ENCODE measurements at regions not wholly inside any gene's neighbourhood (a gene's known extent, or its start where the extent isn't known, plus 50 kb on each side); places are given as distances from the start of the nearest gene placed in this dataset.

DNA sequence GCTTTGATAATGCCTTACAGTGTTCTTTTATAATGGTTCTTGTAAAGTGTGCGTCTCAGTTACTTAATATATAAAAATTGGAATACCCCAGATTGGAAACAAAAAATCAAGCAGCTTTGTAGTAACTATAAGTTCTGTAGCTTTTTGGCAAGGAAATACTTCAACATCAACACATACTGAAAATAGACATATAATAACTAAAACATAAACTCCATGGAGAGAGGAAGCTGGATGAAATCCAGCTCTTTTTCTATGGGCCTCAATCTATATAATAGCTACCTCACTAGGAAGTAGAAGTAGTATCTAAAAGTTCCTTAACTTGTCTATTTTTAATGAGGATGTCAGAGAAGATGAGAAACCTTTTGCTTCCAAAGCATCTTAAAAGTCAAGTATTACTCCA lies 313.3 kb upstream of the NFIA start:
- H3K27me3 Mint-ChIP-seq: no peaks in the 10 kb centered on the region
- no peak for DNase-seq
- H3K4me3 Mint-ChIP-seq: no peak overlapping the region
- H3K36me3 Mint-ChIP-seq (ENCODE audit: low read depth): no peaks in the 10 kb centered on the region
- H3K9me3 Mint-ChIP-seq: no peaks in the 10 kb centered on the region
- H3K4me1 Mint-ChIP-seq: no peaks in the 10 kb centered on the region
- no peak overlapping the region for H3K27ac Mint-ChIP-seq
- ChIA-PET POLR2A (no interaction called here), CTCF (interaction anchor here (0.6 kb wide), 1 partner anchor 29 kb away, joined by 3 read pairs; no protein-coding TSS in a partner anchor)

DNA sequence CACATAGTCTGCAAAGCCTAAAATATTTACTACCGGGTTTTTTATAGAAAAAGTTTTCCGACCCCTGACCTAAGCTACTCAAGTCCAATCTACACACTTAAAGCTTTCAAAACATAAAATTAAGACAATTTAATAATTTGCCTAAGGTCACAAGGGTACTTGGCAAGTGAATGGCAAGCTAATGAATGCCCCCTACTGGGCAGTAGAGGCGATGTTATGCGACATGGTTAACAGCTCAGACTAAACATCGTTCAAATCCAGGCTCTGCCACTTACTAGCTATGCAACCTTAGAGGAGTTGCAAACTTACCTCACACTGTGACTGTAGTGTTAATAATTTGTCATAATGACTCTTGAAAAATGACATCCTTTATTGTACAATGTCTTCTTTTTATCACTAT lies 317.2 kb upstream of the NFIA start:
- DNase-seq: no peak
- H3K9me3 Mint-ChIP-seq: no peaks in the 10 kb centered on the region
- no peak overlapping the region for H3K4me3 Mint-ChIP-seq
- ChIA-PET POLR2A (interaction anchor here (0.6 kb wide), 1 partner anchor 20 kb away, joined by 3 read pairs; no protein-coding TSS in a partner anchor), CTCF (interaction anchor here (1.4 to 2.0 kb wide), 3 partner anchors 9 to 794 kb away, joined by 3 to 4 read pairs (median 4); no protein-coding TSS in a partner anchor)
- H3K4me1 Mint-ChIP-seq: no peaks in the 10 kb centered on the region
- H3K27me3 Mint-ChIP-seq: no peaks in the 10 kb centered on the region
- no peak overlapping the region for H3K27ac Mint-ChIP-seq
- no peaks in the 10 kb centered on the region for H3K36me3 Mint-ChIP-seq (ENCODE audit: low read depth)

DNA sequence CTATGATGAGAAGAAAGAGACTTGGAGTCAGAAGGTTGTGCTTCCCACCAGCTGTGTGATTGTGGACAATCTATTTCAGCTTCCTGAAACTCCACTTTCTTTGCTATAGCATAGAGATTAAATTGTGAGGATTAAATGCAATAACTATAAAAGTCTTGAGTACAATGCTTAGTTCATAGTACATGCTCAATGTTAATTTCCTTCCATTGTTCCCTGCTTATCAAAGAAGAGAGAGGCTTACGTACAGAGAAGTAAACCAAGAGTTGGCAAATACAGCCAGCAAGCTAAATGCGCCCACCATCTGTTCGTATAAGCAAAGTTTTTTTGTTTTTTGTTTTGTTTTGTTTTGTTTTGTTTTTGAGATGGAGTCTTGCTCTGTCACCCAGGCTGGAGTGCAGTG lies 317.9 kb upstream of the NFIA start:
- no peaks in the 10 kb centered on the region for H3K36me3 Mint-ChIP-seq (ENCODE audit: low read depth)
- ChIA-PET CTCF (interaction anchor here (1.8 to 2.0 kb wide), 2 partner anchors 9 to 793 kb away, joined by 4 read pairs; no protein-coding TSS in a partner anchor), POLR2A (interaction anchor here (0.6 kb wide), 1 partner anchor 20 kb away, joined by 3 read pairs; no protein-coding TSS in a partner anchor)
- H3K27me3 Mint-ChIP-seq: no peaks in the 10 kb centered on the region
- H3K9me3 Mint-ChIP-seq: no peaks in the 10 kb centered on the region
- H3K4me1 Mint-ChIP-seq: no peaks in the 10 kb centered on the region
- H3K4me3 Mint-ChIP-seq: no peak overlapping the region
- H3K27ac Mint-ChIP-seq: no peak overlapping the region
- no peak for DNase-seq

DNA sequence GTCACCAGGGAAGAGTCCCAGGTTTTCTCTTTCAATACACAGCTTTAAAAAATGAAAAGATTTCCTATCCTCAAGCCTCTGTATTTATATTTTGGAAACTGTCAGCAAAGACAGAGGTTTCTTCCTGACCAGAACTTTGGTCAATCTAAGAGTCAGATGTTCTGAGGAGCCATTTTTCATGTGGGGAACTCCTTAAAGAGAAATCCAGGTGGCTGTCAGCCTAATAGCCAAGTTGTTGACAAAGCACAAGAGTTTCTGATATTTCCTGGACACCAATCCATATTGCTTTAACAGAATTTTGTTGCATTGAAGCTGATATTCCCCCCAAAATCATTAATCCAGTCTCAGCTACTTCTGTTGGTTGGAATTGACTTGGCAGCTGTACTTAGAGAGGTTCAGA lies 318.6 kb upstream of the NFIA start:
- H3K4me1 Mint-ChIP-seq: no peaks in the 10 kb centered on the region
- H3K4me3 Mint-ChIP-seq: no peak overlapping the region
- no peaks in the 10 kb centered on the region for H3K9me3 Mint-ChIP-seq
- no peak overlapping the region for H3K27ac Mint-ChIP-seq
- CTCF ChIA-PET: interaction anchor here (0.7 kb wide), 1 partner anchor 33 kb away, joined by 5 read pairs; no protein-coding TSS in a partner anchor
- POLR2A ChIA-PET: no interaction called here
- no peaks in the 10 kb centered on the region for H3K36me3 Mint-ChIP-seq (ENCODE audit: low read depth)
- no peaks in the 10 kb centered on the region for H3K27me3 Mint-ChIP-seq
- no peak for DNase-seq

DNA sequence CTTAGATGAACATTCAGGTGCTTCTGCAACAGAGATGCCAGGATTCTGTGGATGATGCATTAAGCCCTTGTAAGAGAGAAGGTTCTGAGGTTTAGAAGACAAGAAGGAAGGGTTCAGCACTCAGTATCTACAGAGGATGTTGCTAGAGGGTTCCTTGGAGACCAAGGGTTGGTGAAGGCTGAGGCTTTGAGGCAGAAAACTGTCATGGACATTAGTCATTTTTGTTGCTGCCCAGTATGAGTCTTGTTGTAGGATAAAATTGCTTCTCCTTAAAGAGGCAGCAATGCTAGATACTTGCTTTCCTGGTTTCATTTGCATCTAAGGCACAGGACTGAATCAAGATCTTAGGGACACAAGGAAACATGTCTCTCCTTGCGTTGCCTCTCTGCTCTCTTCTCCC lies 319.4 kb upstream of the NFIA start:
- POLR2A ChIA-PET: no interaction called here
- Mint-ChIP-seq H3K9me3 (no peaks in the 10 kb centered on the region), H3K4me1 (no peaks in the 10 kb centered on the region), H3K27me3 (no peaks in the 10 kb centered on the region), H3K27ac (no peak overlapping the region), H3K36me3 (ENCODE audit: low read depth) (no peaks in the 10 kb centered on the region), H3K4me3 (no peak overlapping the region)
- DNase-seq: no peak
- CTCF ChIA-PET: interaction anchor here (0.7 kb wide), 1 partner anchor 32 kb away, joined by 5 read pairs; no protein-coding TSS in a partner anchor

DNA sequence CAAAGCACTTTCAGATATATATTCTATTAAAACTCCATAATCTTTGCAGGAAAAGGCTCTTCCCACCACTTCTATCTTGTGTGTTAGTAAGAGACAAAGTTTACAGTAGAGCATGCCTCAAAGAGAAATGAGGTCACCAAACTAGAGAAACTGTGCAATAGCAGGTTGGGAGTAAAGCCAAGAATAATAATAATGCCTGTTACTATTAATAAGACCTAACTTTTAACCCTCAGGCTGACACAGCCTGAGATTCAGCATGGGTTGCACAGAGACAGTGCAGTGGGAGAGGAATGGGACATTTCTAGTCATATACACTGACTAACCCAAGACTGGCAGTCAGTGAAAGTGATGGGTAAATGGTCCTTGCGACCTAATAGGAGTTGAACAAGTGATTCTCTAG lies 320.2 kb upstream of the NFIA start:
- H3K36me3 Mint-ChIP-seq (ENCODE audit: low read depth): no peaks in the 10 kb centered on the region

DNA sequence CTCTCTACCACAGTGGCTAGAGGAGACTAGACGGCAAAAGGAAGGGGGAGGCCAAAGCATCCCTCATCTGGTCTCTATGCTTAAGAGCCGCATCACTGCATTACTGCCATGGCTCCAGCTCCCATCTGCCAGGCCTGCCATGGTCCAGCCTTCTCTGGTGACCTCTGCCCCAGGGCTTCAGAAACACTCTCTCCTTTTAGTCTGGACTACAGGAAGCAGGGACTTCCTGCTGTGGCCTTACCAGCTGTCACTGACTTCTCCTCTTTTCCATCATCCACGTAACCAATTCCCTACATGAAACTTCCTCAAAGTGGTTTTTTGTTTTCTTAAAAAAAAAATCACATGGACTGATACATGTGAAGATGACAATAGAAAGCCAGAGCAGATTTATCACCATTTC lies 323.1 kb upstream of the NFIA start:
- POLR2A ChIA-PET: no interaction called here
- no peaks in the 10 kb centered on the region for H3K27me3 Mint-ChIP-seq
- no peaks in the 10 kb centered on the region for H3K4me1 Mint-ChIP-seq
- no peaks in the 10 kb centered on the region for H3K36me3 Mint-ChIP-seq (ENCODE audit: low read depth)
- no peaks in the 10 kb centered on the region for H3K9me3 Mint-ChIP-seq
- H3K4me3 Mint-ChIP-seq: no peak overlapping the region
- CTCF ChIA-PET: no interaction called here
- no peak for DNase-seq
- no peak overlapping the region for H3K27ac Mint-ChIP-seq

More for the DNA sequence above, 320.2 kb upstream of the NFIA start:
- CTCF ChIA-PET: no interaction called here
- Mint-ChIP-seq H3K9me3 (no peaks in the 10 kb centered on the region), H3K27ac (no peak overlapping the region), H3K4me1 (no peaks in the 10 kb centered on the region), H3K27me3 (no peaks in the 10 kb centered on the region), H3K4me3 (no peak overlapping the region)
- DNase-seq: no peak
- POLR2A ChIA-PET: no interaction called here

DNA sequence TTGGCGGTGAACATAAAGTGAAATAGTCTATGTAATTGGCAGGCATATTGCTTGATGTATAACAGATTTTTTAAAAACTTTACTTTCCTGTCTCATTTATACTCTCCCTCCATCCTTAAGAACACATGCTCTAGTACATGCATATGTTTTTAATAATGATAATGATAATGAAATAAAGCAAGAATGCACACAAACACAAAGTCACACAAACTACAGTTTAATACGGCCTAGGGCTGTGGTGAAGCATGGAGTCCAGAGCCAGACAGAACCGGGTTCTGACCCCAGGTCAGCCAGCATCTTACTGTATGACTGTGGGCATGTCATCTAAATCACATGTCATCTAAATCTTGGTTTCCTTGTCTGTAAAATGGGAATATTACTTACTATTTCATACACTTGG lies 324.9 kb upstream of the NFIA start:
- Mint-ChIP-seq H3K9me3 (no peaks in the 10 kb centered on the region), H3K27me3 (no peaks in the 10 kb centered on the region), H3K4me3 (no peak overlapping the region), H3K27ac (no peak overlapping the region), H3K4me1 (no peaks in the 10 kb centered on the region), H3K36me3 (ENCODE audit: low read depth) (no peaks in the 10 kb centered on the region)
- POLR2A ChIA-PET: no interaction called here
- no peak for DNase-seq
- CTCF ChIA-PET: no interaction called here

DNA sequence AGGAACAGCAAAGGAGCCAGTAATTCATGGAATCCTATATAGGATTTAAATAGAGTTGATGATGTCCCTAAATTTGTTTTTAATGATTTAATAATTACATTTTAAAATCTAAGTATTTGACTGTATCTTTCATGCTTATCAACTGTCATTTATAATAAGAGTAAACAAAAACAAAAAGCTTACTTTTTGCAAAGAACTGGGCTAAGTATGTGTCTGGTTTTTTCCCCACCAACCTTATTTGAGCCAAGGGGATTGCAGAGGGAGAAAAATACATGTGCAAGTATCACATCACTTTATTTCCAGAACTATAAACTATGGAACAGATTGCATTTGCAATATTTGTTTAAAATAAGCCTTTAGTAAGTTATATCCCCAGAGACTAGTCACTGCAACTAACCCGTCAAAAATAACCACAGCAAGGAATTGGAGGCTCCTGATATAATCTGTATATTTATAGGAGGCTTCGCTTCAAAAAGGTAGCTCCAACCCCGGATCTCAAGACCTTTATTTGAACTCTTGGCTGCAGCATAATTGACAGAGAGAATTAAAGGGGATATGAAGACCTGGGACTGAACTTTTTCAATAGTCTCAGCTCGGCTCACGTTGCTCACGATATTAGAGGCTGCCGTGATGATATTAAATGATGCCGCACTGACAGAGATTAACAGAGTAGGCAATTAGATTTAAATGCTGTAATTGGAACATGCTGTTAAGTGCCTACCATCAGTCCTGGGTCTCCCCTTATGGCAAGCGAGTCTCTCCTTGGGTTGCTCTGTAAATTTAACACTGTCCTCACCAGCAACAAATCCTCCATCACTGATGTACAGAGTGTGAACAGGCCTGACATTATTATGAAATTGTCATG lies 329.1 kb upstream of the NFIA start:
- no peak for DNase-seq
- Mint-ChIP-seq H3K9me3 (no peaks in the 10 kb centered on the region), H3K27ac (no peak overlapping the region), H3K4me1 (no peaks in the 10 kb centered on the region), H3K4me3 (no peak overlapping the region), H3K27me3 (no peaks in the 10 kb centered on the region), H3K36me3 (ENCODE audit: low read depth) (no peaks in the 10 kb centered on the region)
- POLR2A ChIA-PET: no interaction called here
- CTCF ChIA-PET: no interaction called here

DNA sequence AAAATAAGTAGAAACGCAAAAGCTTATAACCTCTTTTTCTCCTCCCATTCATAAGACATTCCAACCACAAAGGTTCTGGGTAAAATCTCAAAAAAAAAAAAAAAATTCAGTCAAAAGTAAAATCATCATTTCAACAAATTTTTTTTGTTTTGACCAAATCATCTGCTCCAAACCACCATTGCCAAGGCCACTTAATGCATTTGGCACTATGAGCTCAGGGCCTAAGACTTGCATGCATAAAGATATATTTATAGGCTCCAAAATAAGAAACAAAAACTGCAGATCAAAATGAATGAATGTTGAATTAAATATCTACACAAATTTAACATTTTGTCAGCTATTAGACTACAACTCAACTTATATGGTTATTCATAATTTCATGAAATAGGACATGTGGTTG lies 331.1 kb upstream of the NFIA start:
- no peak for DNase-seq
- CTCF ChIA-PET: interaction anchor here (0.9 kb wide), 1 partner anchor 14 kb away, joined by 3 read pairs; no protein-coding TSS in a partner anchor
- no peak overlapping the region for H3K4me3 Mint-ChIP-seq
- H3K27me3 Mint-ChIP-seq: no peaks in the 10 kb centered on the region
- POLR2A ChIA-PET: interaction anchor here (0.6 kb wide), 1 partner anchor 421 kb away, joined by 3 read pairs; no protein-coding TSS in a partner anchor
- no peaks in the 10 kb centered on the region for H3K36me3 Mint-ChIP-seq (ENCODE audit: low read depth)
- H3K27ac Mint-ChIP-seq: no peak overlapping the region
- H3K9me3 Mint-ChIP-seq: no peaks in the 10 kb centered on the region
- no peaks in the 10 kb centered on the region for H3K4me1 Mint-ChIP-seq

DNA sequence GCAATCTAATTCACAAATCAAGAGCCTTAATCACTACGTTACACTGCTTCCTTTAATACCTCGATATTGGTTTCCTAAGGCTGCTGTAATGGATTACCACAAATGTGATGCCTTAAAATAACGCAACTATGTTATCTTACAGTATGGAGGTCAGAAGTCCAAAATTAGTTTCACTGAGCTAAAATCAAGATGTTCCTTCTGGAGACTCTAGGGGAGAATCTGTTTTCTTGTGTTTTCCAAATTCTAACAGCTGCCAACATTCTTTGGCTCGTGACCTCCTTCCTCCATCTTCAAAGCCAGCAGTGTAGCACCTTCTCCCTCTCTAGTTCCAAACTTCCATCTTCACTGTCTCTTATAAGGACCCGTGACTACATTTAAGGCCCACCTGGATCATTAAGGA lies 335.0 kb upstream of the NFIA start:
- H3K27ac Mint-ChIP-seq: no peak overlapping the region
- H3K36me3 Mint-ChIP-seq (ENCODE audit: low read depth): no peaks in the 10 kb centered on the region
- H3K27me3 Mint-ChIP-seq: no peaks in the 10 kb centered on the region
- CTCF ChIA-PET: no interaction called here
- no peaks in the 10 kb centered on the region for H3K9me3 Mint-ChIP-seq
- POLR2A ChIA-PET: no interaction called here
- no peak for DNase-seq
- no peaks in the 10 kb centered on the region for H3K4me1 Mint-ChIP-seq
- no peak overlapping the region for H3K4me3 Mint-ChIP-seq

DNA sequence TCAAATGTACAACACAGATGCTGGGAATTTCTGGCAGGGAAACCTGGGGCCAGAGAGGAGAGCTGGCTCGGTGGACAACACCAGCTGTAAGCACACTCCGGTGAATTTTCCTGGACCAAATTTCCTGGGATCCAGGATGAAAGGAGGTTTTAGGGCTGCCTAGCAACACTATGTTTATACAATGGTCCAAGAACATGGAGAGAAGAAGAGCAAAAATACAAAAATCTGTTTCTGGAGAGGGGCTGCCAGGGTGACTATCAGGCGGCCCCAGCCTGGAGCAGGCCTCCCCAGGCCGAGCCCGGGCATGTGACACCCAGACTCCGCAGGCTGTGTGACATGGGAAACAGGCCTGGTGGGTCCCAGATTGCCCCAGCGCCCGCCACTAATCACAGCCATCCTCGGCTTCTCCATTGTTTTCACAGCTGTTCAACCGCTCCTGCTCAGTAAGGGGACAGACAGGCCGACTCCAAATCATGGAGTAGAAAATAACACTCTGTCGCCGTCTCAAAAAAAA lies 336.0 kb upstream of the NFIA start:
- no peaks in the 10 kb centered on the region for H3K27me3 Mint-ChIP-seq
- POLR2A ChIA-PET: no interaction called here
- no peaks in the 10 kb centered on the region for H3K4me1 Mint-ChIP-seq
- CTCF ChIA-PET: no interaction called here
- H3K27ac Mint-ChIP-seq: no peak overlapping the region
- H3K9me3 Mint-ChIP-seq: no peaks in the 10 kb centered on the region
- H3K4me3 Mint-ChIP-seq: no peak overlapping the region
- no peak for DNase-seq
- H3K36me3 Mint-ChIP-seq (ENCODE audit: low read depth): no peaks in the 10 kb centered on the region

DNA sequence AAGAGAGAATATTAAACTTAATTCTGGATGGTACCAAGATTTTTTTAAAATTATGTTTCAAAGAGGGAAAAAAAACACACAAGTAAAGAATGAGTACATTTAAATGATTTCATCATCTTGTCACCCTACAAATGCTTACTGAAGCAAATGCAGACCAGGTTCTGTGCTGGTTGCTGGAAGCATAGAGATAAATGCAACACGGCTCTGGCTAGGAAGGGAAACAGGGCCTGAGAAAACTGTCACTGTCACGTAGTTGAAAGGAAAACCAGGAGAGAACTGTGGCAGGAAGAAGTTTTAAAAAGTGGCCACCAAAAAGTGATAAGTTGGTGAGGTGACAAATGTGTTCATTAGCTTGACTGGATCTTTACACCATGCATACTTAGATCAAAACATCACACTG lies 336.9 kb upstream of the NFIA start:
- H3K9me3 Mint-ChIP-seq: no peaks in the 10 kb centered on the region
- no peak for DNase-seq
- H3K4me1 Mint-ChIP-seq: no peaks in the 10 kb centered on the region
- POLR2A ChIA-PET: no interaction called here
- CTCF ChIA-PET: no interaction called here
- no peak overlapping the region for H3K27ac Mint-ChIP-seq
- H3K27me3 Mint-ChIP-seq: no peaks in the 10 kb centered on the region
- no peaks in the 10 kb centered on the region for H3K36me3 Mint-ChIP-seq (ENCODE audit: low read depth)
- no peak overlapping the region for H3K4me3 Mint-ChIP-seq

DNA sequence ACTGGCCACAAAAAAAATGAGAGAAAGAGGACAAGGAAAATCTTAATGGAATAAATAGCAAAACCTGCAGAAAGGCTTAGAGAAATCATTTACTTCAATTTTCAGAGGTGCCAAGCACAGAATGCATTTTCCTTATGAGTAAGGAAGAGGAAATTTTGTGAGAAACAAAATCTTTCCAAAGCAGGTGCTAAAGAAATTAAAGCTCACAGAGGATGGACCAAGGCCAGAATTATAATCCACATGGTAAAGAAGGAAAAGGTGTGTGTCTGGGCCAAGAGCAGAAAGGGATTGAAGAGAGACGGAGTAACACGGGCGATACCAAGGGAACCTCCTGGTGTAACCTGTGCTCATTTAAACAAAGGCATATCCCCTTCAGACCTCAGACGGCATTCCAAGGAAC lies 340.0 kb upstream of the NFIA start:
- no peaks in the 10 kb centered on the region for H3K36me3 Mint-ChIP-seq (ENCODE audit: low read depth)
- ChIA-PET CTCF (no interaction called here), POLR2A (no interaction called here)
- no peaks in the 10 kb centered on the region for H3K9me3 Mint-ChIP-seq
- H3K27me3 Mint-ChIP-seq: no peaks in the 10 kb centered on the region
- H3K4me3 Mint-ChIP-seq: no peak overlapping the region
- DNase-seq: no peak
- H3K4me1 Mint-ChIP-seq: no peaks in the 10 kb centered on the region
- no peak overlapping the region for H3K27ac Mint-ChIP-seq
